GOT3 (cell line): ENCODE measurements at regions not wholly inside any gene's neighbourhood (a gene's known extent, or its start where the extent isn't known, plus 50 kb on each side); places are given as distances from the start of the nearest gene placed in this dataset.
"Not testable (repeated sequence)": the region's sequence is repeated elsewhere in the genome, so short reads cannot be mapped to it uniquely, and the experiment has no call there.

Source experiments
- DNase-seq: peaks from one replicate; lab custom pipeline; 2025; ENCODE audit warnings: mixed read lengths; lab: John Stamatoyannopoulos, UW

DNA sequence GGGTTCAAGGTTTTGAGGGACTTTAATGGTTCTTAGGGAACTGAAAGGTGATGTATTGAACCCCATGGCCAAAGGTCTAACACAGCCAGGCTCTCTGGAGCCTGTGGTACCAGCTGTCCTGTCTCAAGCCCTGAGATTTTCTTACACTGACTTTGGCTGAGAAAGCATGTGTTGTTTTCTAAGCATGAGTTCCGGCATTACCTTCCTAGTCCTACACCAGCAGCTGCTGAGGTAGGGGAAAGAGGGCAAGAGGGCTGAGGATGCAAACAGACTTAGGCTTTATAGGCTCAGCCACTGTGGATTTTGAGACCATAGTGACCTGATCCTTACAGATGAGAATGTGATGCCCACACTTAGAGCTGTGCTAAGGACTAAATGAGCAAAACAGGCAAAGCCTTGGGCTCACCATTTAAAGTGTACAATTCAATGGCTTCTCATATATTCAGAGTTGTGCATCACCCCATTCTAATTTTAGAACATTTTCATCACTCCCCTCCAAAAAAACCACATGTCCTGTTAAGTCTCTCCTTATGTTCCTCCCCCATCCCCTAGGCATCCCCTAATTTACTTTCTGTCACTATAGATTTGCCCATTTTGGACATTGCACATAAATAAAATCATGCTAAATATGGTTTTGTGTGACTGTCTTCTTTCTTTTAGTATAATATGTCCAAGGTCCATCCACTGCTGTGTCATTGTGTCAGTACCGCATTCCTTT lies 99.7 kb upstream of the OTOS start:
- DNase-seq: no peak

DNA sequence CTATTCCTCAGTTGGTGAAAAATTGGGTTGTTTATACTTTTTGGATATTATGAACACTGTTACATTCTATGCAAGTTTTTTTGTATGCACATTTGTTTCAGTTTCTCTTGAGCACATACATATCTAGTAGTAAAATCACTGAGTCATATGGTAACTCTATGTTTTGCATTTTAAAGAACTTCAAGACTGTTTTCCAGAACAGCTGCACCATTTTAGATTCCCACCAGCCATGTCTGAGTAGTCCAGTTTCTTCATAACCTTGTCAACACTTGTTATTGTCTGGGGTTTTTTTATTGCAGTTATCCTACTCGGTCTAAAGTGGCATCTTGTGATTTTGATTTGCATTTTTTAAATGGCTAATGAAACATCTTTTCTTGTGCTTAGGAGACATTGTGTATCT lies 100.3 kb upstream of the OTOS start:
- no peak for DNase-seq

DNA sequence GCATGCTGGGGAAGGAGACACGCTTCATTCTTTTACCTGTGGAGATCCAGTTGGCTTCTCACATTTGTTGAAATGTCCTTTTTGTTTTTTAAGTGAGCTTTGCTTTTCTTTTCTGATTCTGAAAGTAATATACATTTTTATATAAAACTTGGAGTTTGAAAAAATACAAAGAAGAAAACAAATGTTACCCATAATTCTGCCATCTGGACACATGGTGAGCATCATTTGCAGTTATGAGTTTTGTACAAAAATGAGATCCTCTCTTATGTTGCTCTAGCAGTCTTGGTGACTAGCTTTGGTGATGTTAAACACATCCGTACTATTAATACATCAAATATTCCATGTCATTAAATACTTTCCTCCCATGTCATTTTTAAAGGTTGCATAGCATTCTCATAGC lies 101.1 kb upstream of the OTOS start:
- DNase-seq: no peak

DNA sequence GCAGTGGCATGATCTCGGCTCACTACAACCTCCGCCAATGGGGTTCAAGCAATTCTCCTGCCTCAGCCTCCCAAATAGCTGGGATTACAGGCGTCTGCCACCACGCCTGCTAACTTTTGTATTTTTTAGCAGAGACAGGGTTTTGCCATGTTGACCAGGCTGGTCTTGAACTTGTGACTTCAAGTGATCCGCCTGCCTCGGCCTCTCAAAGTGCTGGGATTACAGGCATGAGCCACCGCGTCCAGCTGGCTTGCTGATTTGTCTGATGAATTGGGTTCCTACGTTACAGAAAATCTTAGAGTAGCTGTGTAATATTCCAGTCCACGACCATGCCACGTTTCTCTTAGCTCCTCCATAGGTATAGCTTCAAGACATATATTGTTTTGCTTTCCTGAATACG lies 102.6 kb upstream of the OTOS start:
- not testable (repeated sequence) for DNase-seq

DNA sequence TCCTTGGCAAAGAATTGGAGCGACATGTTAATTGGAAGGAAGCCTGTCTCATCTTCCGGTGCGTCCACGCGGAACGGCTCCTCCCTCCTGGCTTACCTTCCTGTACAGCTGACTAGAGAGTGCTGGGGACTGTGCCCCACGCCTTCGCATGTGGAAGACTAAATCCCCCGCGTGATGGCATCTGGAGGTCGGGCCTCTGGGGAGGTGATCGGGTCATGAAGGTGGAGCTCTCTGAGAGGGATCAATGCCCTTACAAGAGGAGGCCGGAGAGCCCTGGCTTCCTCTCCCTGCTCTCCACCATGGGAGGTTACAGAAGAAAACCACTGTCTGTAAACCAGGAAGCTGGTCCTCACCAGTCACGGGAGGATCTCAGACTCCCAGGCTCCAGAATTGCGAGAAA lies 104.1 kb upstream of the OTOS start:
- DNase-seq: no peak

DNA sequence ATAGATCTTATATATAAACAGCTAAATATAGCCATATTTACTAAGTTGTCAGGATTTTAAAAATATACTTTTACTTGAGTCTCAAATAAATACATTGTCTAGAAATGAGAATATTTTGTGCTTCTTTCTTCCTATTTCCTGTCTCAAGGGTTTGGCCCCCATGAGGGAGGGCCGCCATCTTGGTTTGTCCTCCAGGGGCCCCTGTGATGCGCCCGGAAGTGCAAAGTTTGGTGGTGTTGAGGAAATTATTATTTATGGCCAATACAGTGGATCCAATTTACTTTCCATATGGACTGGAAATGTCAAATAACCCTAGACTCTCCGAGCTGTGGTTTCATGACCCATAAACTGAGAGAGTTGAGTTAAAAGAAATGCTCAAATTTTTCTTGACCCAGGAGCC lies 104.7 kb upstream of the OTOS start:
- no peak for DNase-seq

DNA sequence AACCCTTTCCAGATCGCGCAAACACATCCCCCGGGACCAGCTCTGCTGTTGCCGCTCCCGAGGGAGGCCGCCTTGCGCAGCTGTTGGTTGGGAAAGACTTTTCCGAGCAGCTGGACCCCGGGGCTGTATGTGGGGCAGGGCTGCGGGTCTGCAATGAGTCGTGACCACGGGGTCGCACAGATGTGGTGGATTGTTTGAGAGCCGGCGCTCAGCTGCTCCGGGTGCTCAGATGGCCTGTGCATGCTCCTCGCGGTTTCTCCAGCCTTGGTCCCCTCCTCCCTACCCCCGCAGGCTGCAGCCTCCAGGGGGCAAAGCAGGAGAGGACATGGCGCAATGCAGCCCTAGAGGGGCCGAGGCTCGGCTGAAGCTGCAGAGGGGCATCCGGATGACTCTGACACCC lies 105.2 kb upstream of the OTOS start:
- DNase-seq: no peak

DNA sequence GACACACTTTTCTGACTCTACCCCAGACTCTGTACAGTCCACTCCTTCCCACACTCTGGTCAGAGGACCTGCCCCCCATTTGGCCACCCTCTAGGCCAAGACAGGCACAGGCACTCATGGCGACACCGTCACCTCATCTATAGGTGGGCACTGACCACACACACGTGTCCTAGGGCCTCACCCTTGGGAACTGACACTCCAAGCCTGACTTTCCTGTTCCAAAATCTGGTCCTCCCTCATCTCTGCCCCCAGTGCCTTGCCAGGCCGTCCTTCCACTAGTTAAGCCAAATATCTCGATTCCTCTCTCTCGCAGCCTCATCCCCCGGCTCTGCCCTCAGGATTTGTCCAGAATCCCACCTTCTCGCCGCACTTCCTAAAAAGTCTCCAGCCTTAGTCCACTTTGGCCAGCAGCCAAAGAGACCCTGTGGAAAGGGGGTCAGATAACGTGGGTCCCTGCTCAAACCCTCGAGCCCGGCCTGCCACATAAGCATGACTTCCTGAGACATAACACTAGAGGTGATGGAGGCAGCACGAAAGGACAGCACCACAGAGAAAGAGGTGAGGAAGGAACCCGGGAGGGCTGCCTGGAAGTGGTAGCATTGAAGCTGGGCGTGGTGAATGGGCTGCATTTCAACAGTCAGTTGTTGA lies 105.8 kb upstream of the OTOS start:
- no peak for DNase-seq

DNA sequence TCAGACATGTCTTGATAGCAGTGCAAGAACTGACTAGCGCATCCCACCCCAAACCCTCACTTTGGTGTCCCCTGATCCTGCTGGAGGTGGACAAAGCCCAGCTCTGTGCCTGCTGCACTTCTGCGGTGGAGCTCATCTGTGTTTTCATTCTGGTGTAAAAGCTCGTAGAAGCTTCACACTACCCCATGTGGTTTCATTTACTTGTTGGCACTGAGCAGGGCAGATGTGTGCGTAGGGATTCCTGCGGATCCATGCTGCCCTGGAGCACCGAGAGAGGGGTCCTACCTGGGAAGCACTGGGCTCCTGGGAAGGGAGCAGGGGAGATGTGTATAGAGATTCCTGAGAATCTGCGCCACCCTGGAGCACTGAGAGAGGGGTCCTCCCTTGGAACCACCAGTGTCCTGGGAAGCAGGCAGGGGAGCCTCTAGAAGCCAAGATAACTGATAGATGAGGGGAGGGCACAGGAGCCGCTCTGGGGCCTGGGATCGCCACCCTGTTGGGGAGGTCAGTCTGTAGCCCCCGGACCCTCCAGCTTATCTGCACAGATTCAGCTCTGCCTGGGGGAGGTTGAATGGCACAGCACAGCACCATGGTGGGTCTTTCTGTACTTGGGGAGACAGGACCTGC lies 106.9 kb upstream of the OTOS start:
- DNase-seq: no peak

DNA sequence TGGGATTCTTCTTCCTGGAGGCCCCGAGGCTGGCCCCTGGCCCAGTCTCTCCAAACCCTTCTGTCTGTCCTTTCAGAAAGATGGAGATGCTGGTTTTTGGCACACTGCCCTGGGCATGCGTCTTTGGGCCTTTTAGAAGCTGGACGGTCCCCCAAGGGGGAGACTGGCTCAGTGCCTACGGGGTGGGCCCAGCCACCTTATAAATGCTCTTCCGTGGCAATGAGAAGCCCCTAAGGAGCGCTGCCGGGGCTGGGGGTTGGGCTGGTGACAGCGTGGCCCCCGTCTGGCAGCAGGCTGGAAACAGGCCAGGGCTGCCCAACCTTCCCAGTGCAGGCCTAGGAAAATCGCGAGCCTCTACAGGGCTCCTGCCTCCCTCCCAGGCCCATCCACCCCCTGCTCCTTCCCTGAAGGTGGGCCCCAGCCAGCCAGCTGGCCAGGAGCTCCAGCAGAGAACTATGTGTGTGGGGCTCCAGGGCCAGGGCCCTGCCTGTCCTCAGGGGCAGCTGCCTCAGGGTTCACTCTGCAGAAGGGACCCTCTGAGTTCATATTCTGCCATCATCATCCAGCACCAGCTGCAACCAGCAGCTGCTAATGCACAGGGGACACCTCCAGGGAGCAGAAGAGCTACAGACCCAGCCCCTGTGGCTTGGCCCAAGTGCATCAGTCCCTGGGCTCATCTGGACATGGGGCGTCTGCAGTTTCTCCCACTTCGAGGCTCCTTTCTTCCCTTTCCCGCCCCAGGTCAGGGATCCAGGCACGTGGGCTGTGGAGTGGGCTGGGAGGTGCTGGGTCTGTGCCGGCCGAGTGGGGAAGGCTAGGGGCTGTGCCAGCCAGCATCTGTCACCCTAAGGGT lies 107.6 kb upstream of the OTOS start:
- DNase-seq: no peak

DNA sequence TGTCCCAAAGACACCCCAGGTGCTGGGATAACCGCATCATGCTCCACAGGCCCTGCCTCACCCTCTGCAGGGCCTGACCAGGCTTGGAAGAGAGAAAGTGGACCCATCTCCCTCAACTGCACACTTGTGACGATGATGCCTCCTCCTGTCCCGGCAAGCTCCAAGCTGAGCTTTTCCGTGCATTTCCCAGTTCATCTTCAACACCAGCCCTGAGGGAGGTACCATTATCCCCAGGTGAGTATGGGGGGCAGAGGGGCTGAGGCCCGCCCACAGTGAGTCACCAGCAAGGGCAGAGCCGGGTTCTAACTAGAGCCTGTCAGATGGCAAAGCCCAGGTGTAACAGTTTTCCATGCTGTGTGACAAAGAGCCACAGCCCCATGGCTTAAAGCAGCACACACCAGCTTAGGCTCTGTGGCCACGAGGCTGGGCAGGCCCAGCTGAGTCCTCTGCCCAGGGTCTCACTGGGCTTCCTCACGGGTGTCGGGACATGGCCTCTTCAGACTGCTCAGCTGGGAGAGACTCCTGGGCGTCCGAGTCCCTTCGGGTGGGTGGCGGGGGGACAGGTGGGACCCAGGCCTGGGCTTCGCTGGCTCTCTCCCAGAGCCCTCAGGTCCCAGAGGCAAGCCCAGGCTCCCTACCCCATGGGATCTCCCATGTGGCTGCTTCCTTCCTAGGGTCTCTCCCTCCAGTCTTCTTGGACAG lies 108.4 kb upstream of the OTOS start:
- no peak for DNase-seq

DNA sequence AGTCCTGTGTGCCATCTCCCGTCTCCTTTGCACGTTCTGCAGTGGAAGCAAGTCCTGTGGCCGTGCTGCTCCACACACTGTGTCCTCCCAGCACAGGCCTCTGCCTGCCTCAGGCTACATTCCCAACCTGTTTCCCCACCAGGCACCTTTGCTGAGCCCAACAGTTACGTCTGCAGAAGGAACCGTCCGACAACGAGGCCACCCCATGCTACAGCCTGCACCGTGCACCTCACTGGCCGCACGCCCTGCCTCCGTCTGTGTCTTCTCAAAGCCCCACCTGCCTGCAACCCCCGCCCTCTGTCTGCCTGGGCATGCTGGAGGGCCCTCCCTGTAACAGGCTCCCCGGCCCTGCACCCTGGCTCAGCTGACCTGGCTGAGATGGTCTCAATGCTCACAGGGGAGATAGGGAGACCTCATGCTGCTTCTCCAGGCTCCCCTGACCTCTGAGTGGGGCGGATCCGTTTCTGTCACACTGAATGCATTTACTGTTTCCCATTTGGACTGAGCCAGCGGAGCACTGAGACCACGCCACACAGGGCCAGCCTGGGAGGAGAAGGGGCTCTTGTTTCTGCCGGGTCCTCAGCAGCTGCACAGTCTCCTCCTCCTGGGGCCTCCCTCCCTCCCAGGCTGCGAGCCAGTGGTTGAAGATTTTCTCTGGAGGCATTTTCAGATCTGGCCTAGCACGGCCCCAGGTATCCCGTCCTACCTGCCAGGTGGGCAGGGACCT lies 109.1 kb upstream of the OTOS start:
- DNase-seq: no peak

DNA sequence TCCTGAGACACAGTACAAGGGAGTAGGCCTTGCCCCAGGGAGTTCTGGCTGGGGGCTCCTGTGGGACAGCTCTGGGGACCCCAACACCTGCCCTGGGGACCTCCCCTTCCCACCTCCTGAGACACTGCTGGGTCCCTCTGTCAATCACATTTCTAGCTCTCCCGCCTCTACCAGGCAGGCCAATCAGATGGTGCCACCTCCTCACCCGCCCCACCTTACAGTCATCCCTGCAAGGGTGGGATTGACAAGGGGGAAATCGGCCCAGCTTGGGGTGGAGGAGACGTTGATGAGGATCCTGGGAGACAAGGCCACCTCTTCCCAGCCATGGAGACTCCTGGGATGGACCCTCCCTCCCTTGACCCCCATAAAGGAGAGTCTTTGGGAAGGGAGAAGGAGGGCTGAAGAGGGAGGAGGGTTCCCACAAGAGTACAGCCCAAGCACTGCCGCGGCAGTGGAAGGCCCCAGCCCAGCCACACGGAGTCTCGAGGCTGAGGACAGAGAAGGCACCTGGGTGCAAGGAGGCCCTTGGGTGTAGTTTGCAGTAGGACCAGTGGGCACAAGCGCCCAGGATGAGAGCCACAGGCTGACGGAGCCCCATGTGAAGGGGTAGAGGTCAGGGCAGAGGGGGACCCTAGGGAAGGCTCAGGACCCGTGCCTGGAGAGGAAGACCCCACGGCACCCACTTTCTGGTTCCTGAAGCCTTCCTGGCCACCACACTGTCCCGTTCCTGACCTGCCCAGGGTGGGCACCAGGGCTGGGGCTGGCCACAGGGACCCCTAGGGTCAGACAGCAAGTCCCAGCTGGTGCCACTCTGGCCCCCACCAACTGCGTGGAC lies 109.9 kb upstream of the OTOS start:
- no peak for DNase-seq

DNA sequence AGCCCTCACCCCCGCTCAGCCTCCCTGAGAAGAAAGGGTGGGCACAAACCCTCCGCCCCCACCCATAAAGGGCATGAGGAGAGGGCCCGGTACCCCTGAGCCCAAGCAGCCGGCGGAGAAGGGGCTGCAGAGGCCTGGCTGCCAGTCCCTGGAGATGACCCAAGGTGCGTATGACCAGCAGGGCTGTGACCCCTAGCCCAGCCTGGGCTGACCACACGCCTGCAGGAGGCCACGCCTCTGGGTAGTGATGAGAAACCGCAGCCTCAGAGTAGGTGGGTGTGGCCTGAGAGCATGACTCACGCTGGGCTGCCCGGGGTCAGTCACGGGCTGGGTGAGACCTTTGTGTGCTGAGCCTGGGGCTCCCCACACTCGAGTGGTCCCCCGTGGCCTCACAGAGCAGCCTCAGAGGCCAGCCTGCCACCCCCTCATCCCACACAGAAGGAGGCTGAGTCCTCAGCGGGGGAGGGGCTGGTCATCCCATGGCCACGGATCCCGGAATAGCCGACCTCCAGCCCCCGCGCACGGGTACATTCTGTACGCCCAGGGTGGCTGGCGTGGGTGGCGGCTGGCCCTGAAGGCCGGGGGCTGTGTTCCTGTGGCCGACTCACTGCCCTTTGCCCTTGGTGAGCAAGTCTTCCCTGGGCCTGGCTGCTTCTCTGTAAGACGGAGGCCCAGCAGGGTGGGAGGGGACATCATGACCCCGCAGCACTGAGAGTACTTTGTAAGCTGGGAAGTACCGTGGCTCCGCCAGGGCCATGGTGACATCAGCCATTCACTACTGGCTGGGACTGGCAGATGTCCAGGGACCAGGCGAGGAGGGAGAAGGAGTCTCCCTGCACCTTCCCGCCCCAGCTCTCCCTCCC lies 110.8 kb upstream of the OTOS start:
- peak; percentile 66 for DNase-seq

DNA sequence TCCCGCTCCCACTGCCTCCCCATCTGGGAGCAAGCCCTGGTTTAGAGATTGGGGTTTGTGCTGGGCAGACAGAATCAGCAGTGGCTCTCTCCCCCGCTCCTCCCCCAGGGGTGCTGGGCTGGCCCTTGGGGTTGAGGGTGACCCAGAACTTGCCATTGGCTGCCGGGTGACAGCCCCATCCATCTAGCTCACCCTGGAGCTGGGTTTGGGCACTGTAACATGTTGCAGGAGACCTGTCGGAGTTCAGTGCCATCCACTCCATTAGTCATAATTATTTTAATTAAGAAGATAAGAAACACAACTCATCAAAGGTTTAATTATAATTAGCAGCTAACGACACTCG lies 111.4 kb upstream of the OTOS start:
- DNase-seq: no peak

DNA sequence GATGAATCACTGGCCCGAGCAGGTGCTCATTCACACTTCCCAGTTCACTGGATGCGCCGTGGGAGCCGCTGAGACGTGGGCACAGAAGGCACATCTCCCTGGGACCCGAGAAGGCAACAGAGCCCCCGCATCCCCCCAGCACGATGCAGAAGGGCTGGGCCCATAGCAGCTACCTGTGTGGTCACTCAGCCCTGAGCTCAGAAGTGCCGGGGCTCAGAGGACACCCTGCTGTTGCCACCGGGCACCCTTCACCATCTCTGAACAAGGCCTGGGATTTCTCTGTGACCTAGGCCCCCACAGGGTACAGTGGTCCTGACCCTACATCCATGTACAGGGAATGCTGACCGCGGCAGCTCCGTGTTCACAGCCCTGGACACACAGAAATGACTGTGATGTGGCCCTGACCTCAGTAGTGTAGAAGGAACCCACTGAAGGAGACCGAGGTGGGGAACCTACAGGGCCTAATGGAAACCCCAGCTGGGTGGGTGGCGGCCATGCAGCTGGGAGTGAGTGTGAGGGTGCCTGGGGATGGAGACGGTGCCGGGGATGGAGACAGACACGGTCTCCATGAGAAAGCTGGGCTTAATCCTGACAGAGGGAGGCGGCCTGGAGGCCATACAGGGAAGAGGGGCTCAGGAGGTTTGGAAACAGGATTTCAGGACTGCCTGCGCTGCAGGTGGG lies 111.9 kb upstream of the OTOS start:
- no peak for DNase-seq

DNA sequence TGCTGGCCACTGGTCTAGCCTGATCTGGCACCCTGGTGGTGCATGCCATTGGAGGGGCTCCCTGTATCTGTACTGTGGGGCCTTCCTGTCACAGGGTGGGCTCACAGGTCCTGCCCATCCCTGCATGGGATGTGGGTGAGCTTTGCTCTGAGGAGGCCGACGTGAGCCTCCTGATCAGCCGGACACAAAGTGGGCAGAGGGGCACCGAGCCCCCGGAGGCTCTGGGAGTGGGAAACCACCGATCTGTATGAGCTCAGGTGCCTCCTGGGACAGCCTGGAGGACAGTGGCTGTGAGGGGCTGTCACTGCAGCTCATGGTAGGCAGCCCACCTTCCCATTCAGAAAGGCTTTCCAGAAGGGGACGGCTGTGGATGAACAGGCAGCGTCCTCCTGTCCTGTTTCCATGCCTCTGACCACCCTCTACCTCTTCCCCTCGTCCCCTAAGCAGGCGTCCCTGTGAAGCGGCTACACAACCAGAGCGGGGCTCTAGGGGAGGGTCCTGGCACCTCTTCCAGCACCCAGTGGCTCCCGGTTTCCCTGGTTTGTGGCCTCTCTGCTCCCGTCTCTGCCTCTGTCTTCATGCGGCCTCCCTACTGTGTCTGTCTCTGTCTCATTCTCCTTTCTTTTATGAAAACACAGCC lies 112.5 kb upstream of the OTOS start:
- DNase-seq: no peak

DNA sequence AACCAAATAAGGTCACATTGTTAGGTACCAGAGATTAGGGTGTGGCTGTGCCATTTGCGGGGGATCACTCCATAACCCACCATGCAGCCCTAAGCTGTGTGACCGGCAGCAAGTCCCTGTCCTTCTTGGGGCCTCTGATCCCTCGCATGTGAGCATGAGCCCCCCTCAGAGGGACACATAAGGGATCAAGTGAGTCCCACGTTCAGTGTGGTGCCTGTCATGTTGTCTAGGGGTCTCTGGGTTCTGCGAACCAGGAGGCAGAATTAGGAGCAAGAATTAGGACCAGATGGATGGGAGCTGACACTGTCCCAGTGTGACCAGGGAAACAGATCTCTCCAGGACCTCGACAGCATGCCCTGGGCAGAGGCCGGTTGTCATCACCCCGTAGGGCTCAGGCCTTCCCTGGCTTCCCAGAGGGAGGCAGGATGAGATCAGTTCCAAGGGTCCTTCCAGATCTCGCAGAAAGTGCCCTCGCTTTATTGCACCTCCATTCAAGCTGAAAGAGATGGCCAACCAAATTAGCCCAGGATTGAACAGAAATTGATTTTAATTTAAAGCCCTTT lies 113.2 kb upstream of the OTOS start:
- DNase-seq: no peak
